GM19395 (cell line): ENCODE measurements at regions not wholly inside any gene's neighbourhood (a gene's known extent, or its start where the extent isn't known, plus 50 kb on each side); places are given as distances from the start of the nearest gene placed in this dataset.
"Not testable (repeated sequence)": the region's sequence is repeated elsewhere in the genome, so short reads cannot be mapped to it uniquely, and the experiment has no call there.

ENCODE experiments used
- ATAC-seq: cut with Tn5 transposase; IDR thresholded peaks from one replicate; pipeline ENCODE4 v1.9.1; 2021; ENCODE audit warnings: mild to moderate bottlenecking, moderate library complexity; ENCODE audit not compliant: unreplicated experiment

DNA sequence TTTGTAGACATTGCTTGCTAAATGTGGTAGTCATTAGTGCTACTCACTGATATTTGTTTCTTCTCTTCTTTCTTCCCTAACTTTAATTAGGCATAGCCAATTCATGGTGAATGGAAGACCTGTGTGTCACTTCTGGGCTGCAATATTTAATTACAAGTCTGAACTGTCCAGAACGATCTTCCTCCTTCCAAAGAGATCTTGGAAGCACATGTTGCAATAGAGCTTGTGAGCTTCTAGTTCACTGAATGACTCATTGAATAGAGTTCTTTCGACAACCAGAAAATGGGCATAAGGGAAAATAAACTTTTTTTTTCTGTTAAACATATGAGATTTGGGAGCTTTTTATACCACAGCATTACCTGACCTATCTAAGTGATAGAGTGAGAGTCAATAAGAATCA is 1264.6 kb downstream of the PCDH9 start:
- no peak for ATAC-seq

DNA sequence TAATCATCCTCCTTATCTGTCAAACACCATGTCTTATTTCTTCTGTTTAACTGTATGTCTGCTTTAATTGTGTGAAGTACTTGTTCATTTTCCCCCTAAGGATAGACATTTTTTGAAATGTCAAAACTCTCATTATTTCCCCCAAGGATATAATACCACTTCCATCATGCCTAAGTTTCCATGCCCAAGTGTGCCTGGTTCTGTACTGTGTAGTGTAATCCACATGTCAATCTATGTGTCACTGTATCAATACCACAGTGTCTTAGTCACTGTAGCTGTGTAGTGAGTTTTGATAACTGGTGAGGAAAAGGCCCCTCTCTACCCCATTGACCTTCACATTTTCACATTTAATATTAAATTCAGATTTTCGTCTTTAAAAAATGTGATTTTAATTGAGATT is 1265.5 kb downstream of the PCDH9 start:
- no peak for ATAC-seq

DNA sequence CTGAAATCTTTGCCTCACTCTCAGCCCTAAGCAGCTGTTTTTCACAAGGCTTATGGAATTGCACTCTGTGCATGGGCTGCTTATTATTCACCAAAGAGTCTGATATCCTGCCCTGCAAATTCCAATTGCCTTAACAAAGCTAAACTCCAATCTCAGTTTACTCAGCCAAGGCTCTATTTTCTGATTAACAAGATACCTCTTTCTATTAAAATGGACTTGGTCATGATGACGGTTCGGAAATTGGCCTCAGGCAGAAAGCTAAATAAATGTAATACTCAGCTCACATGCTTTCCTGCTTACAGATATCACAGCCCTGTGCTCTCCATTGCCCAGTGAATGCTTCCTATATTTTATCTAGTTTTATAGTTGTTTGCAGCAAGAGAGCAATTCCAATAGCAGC is 1270.8 kb downstream of the PCDH9 start:
- no peak for ATAC-seq

DNA sequence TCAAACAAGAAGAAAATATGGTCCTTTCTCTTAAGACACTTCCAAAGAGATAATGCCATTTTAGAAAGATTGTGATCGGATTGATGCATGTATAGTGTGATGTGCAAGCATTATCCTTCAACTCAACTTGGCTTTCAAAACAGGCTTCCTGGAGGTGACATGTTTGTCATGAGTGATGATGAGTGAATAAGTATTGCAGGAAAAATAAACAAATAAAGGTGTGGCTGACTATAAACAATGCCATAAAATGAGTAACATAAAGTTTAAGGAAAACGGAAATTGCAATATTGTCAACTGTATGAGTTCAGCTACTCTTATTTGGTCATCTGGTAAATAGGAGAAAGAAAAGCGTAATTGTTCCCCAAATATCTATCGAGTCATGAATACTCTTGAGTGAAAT is 1283.7 kb downstream of the PCDH9 start:
- ATAC-seq: no peak

DNA sequence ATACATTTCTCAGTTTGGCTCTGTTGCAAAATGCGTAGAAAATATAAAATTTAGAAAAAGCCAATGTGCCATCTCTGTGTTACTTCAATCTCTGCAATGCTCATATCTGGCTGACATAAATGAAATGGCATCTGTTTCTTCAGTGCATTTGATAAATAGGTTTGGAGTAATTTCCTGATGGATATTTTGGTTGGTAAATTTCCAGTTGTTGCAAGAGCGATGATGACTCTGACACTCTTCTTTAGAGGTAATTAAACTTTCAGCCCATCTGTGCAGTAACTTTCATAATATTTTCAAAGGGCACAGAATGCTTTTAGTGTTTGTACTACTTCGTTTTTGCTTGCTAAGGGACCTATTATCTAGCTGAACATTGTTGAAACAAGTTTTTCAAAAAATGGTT is 1286.4 kb downstream of the PCDH9 start:
- no peak for ATAC-seq

DNA sequence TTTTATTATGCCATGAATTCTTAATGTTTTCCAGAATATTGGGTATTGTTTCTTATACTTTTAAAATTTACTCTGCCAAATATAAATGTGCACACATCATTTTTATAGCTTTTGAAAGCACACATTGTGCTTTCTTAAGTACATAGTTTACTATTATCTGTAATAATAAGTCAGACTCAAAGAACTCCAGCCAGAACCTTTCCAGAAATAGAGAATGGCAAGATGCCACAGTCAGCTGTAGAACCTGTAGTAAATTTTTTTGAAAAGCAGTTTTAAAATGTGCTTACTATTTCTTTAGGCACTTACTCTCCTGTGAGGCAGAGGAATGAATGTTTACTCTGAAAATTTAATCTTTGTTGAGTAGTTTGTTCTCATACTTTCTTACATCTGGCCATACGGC is 1287.1 kb downstream of the PCDH9 start:
- ATAC-seq: no peak

DNA sequence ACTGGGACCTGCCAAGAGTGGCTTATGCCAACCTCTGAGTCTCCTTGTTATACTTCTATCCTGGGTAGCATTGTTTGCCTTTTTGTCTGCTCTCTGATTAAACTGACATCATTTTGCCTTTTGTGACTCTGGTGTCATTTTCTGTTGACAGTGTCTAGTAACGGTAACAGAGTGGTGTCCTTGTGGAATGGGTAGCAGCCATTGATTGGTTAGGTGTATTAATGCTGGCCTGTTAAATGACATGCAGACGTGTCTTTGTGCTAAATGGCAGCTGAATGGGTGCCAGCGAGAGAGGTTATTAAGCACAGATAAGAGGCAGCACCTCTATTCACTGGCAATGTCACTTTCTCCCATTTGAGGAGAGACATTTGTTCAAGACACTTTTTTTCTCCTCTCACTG is 1289.4 kb downstream of the PCDH9 start:
- ATAC-seq: no peak

DNA sequence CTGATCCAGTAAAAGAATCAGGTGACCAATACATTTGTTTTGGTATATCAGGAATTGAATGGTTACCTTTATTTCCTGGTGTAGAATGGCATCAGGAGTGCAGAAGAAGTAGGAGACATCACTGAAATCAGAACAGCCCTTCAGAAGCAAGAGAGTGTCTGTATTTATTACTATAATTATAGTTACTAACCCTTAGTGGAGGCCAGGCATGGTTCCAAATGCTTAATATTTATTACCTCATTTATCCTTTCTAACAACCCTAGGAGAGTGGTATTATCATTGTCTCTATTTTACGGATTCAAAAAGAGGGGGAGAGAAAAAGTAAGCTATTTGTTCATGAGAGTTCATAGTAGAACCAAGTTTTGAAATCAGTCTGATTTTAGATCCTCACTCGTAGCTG is 1292.9 kb downstream of the PCDH9 start:
- no peak for ATAC-seq

DNA sequence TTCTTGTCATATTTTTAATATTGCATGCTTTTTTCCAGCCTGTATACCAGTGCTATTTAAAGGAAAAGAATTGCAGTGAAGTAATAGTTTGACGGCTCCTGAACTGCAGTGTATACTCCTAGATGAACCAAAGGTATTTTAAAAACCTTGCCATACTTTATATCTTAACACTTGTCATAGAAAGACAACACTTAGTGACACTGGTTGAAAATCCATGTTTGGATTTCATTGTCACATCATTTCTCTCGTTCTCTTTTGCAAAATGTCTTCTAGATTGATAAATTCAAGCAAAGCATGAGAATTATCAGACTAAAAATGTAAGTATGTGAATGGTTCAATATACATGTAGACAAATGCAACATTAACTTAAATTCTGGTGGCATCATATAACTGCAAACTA is 1293.9 kb downstream of the PCDH9 start:
- no peak for ATAC-seq

DNA sequence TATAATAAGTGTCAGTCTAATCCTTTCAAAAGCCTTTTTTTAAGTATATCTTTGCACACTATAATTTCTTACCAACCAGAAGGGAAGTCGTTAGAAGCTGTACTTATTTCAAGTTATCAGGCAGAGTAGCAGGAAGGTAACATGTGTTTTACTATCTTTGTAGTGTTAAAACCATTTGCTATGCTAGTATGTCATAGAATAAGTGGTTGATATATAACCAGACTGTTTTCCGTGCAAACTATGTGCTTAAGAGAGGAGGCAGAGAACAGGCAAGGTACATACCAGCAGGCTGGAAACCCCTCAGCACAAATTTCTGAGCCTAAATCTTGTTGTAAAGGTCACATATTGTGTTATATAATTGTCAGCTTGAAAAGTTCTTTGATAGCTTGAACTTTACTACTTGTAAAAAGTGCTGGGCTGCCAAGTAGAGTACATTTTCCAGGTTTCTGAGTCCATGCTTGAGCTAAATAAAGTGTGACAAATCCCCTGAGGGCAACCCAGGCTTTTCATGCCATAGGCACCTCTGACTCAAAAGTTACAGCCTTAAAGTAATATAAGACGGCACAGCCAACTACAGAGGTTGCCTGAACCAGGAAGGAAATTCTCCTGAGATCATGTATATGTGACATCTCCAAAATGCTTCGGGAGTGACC is 1297.4 kb downstream of the PCDH9 start:
- ATAC-seq: no peak

DNA sequence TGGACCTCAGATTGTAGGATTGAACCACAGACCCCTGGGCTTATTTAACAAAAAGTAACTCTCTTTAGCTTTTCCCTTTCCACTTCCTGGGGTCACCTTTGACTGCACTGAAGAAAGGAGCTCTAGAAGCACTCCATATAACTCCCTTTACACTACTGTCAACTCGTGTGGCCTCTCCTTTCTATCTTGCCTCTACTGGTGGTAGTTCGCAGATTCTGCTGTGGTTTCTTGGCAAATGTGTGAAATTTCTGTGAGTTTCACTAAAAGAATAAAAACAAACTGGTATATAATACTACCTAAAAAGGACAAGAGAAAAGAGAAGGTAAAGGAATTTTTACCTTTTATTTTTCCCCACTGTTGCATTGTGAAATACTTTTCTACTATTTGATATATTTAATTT is 1298.1 kb downstream of the PCDH9 start:
- no peak for ATAC-seq

DNA sequence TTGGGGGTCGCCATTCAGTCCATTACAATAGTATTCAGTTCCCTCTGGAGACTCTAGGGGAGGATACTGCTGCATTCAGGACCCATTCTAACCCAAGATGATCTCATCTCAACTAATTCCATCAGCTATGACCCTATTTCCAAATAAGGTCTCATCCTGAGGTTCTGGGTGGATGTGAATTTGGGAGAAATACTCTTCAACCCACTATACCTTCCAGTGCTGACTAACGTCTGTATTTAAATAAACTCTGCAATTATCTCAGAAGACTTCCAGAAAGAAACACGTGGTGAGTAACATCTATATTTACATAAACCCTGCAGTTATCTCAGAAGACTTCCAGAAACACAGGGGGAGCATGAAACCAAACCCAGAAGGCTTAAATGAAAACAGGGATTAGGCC is 1300.7 kb downstream of the PCDH9 start:
- no peak for ATAC-seq

DNA sequence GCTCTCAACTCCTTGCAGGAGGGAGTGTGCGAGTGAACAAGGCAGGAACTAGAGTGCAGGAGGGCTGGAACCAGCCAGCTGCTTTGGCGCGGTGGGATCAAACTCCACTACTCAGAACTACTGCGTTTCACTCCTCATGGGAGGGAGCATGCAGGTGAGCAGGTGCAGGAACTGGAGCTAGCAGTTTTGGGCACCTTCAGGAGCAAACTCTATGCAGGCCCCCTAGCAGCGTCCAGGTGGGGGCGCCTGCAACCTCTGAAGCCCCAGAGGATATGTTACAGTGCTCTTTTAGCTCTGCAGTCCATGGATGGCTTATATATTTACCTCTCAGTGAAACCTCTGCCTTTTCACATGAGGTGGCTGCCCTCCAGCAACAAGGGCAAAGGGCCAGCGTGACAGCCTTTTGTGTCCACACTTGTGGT is 1303.4 kb downstream of the PCDH9 start:
- ATAC-seq: peak; percentile 53

DNA sequence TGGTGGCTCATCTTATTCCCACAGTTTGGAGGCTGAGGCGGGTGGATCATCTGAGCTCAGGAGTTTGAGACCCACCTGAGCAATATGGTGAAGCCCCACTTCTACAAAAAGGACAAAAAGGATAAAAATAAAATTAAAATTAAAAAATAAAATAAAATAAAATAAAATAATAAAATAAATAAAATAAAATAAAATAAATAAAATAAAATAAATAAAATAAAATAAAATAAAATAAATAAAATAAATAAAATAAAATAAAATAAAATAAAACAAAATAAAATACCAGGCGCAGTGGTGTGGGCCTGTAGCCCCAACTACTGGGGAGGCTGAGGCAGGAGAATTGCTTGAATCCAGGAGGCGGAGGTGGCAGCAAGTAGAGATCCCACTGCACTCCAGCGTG is 1307.3 kb downstream of the PCDH9 start:
- ATAC-seq: not testable (repeated sequence)

DNA sequence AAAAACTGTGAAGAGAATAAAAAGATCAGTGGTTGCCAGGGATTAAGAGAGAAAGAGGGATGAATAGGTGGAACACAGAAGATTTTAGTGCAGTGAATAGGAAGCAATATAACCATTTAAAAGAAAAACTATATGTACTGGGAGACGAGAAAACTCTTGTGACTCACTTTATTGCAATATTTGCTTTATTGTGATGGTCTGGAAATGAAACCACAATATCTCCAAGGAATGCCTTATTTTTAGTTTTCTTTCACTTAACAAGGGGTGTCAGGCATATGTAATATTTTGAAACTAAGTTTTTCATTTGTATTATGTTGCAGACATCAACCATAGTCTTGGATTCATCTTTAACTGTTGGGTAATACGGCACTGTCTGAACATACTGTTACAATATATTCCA is 1308.2 kb downstream of the PCDH9 start:
- no peak for ATAC-seq

DNA sequence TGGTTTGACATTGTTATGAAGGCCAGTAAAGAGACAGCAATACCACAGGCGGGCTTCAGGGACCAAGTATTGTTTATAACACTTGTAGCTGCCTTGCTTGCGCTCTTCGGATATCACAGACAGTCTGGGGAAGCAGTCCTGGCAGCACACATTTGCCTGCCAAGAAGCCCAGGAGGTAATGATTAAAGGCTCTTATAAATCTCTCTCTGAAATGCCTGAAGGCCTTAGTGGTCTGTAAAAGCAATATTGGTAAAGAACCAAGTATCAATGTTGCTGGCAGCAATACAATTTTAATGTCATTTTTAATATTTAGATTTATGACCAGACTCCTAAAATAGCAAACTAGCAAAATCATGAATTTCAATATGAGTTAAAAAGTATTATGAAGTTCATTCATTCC is 1312.4 kb downstream of the PCDH9 start:
- no peak for ATAC-seq

DNA sequence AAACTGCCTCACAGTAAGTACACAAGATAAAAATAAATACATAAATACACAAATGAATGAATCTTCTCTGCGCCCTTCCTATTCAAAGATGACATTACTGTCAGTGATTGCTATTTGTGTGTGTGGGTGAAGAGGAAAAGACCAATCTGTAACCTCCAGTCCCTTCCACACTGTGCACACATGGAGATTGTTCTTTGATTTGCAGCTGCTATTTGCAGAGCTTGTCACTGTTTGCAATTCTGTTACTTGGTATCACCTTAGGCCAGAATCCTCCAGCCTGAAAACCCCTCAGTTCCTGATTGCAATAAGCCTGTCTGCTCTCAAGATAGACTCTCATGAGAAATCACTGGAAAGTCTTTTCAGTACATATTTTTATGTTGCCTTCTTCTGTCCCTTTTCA is 1314.9 kb downstream of the PCDH9 start:
- no peak for ATAC-seq

DNA sequence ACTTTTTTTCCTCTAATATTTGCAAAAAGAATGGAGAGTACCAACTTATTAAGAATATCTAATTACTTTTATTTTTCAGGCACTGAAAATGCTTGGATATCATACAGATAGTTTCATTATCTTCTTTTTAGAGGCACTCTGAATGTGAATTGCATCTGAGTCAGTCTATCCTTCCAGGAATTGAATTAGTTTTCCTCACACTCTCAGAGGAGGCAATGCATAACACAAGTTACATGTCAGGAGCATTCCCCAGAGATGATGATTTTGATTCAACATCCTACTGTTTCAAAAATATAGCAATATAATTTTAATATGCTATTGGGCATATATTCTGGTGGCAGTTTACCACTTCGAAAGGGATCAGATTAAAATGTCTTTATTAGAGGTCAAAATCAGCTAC is 1315.4 kb downstream of the PCDH9 start:
- ATAC-seq: no peak

DNA sequence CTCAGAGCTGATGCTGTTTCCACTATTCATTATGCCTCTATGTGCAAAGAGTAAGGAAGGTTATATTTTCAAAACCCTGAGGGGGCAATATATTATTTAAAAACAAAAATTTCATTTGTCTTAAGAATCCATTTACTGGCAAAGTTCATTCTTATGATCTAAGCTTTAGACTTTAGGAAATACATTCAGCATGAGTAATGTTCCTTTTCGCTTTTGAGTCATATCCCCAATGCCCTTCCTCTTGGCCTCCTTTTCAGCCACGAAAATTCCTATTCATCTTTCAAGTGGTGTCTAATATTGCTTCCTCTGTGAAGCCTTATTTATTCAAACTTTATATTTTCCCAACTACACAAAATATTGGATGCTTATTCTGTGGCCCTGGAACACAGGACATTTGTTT is 1317.0 kb downstream of the PCDH9 start:
- ATAC-seq: no peak

DNA sequence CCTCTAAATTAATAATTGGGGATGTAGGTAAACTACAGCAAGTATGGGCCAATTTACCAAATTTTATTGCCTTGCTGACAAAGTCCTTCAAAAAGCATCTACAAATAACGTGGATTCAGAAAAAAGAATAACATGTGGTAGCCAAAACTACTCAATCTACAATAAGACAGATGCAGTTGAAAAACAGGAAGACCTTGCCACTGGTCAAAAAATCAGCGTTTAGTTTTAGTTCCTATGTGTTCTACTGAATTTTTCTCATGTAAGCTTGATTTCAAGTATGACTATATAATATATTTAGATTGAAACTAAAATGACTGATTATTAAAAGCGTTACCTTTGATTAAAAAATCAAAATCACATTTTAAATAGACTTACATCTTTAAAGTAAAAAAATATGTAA is 1317.6 kb downstream of the PCDH9 start:
- ATAC-seq: no peak

DNA sequence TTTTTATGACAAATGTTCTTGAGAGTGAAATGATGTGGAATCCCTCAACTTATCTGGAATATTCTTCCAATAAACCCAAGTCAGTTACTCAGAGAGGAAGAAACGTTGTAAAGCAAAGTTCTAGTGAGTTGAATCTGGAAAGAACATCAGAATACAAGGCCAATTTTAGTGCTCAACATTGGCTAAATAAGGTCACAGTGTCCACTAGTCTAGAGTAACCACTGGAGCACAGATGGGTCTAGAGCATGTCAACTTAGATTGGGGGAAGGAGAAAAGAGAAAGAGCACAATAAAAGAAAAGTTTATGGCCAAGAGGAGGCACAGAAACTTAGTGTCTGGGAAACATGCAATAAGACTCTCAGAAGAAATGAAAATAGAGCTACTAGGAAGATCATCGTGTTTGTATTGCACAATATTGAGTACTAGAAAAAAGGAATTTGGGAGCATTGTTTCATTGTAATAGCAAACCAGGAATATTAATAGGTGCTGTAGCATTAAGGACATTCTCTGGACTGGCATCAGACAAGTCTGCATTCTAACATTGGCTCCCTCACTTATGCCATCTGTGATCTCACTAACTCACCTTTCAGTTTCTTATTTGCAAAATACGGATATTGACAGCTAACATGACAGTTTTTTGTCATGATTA is 1318.5 kb downstream of the PCDH9 start:
- ATAC-seq: no peak

DNA sequence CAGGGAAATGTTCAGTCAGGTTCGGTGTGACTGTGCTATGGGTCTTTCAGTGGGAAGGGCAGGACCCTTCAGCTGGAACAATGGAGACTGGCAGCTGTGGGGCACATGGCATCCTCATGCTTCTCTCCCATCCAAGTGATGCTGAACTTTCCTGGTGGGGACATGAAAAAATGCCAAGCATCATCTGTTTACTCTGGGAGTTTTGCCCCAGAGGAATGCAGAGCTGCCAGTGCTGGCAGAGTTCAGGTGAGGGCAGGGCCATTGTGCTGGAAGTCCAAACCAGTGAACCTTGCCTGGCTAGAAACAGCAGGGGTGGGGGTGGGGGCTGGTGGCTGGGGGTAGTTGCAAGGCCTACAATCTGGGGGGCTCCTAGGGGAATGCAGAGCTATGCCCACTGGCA is 1320.6 kb downstream of the PCDH9 start:
- ATAC-seq: no peak
